ENCODE measurements at regions not wholly inside any gene's neighbourhood (a gene's known extent, or its start where the extent isn't known, plus 50 kb on each side); places are given as distances from the start of the nearest gene placed in this dataset.

- H3K4me3 ChIP-seq (ENCODE audit: low read depth, low read length) = no peak overlapping the region
- TF ChIP-seq CTCF (IDR thresholded peaks at IDR 0.05; ENCODE audit: low read depth, low read length) = no peak
Measured at GRCh38 chr18:75927791-75928190, 500.3 kb upstream of the SMIM21 start.

- TF ChIP-seq CTCF (IDR thresholded peaks at IDR 0.05; ENCODE audit: low read depth, low read length) = no peak
Measured at GRCh38 chr18:75926811-75927210, 499.3 kb upstream of the SMIM21 start.

GRCh38 chr18:75923169-75923568 lies 495.7 kb upstream of the SMIM21 start:
- TF ChIP-seq CTCF (IDR thresholded peaks at IDR 0.05; ENCODE audit: low read depth, low read length) = no peak
- no peak overlapping the region for H3K4me3 ChIP-seq (ENCODE audit: low read depth, low read length)

More at GRCh38 chr18:75926811-75927210, 499.3 kb upstream of the SMIM21 start:
- no peak overlapping the region for H3K4me3 ChIP-seq (ENCODE audit: low read depth, low read length)

GRCh38 chr18:75916624-75916982 lies 489.1 kb upstream of the SMIM21 start:
- H3K4me3 ChIP-seq (ENCODE audit: low read depth, low read length) = no peak overlapping the region
- no peak for TF ChIP-seq CTCF (IDR thresholded peaks at IDR 0.05; ENCODE audit: low read depth, low read length)

GRCh38 chr18:75915941-75916623 lies 488.6 kb upstream of the SMIM21 start:
- no peak for TF ChIP-seq CTCF (IDR thresholded peaks at IDR 0.05; ENCODE audit: low read depth, low read length)
- H3K4me3 ChIP-seq (ENCODE audit: low read depth, low read length) = no peak overlapping the region

DNA sequence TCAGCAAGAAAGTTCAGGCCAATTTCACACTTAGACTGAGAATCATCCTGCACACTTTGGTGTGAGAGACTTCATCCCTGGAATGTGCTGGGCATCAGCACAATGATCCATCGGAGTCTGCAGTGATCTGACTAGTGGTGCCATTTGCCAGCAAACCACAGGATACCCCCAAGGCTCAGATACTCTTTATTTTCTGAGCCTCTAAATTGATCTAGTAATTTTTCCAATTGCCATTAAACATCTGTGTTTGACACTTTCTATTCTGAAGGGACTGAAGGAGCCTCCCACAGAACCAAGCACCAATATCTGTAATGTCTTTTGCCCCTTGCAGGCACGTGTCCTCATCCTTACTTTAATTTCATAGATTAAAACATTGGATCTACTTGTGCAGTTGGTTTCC lies 485.3 kb upstream of the SMIM21 start:
- no peak overlapping the region for H3K4me3 ChIP-seq (ENCODE audit: low read depth, low read length)
- no peak for TF ChIP-seq CTCF (IDR thresholded peaks at IDR 0.05; ENCODE audit: low read depth, low read length)

DNA sequence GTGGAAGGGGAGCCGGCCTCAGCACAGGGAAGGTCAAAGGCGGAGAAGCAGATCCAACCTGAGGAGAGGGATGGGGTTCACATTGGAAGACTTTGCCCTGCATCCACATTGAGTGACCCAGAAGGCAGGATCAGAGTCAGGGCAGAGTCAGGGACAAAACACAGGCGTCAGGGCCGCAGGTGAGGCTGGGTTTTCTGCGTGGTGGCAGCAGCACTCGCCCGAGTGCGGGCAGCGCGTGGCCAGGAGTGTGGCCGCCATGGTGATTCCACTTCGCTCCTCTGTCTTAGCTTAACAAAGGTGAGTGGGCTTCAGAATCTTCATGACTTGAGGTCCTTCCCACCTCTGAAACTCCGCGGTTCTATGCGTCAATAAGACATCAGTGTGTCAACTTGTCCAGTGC lies 476.9 kb upstream of the SMIM21 start:
- no peak overlapping the region for H3K4me3 ChIP-seq (ENCODE audit: low read depth, low read length)
- TF ChIP-seq CTCF (IDR thresholded peaks at IDR 0.05; ENCODE audit: low read depth, low read length) = no peak
